HG03039 (cell line): ENCODE measurements at regions not wholly inside any gene's neighbourhood (a gene's known extent, or its start where the extent isn't known, plus 50 kb on each side); places are given as distances from the start of the nearest gene placed in this dataset.
A peak's percentile ranks its signal among the peaks of the same experiment; 100 is the strongest.
"Not testable (repeated sequence)": the region's sequence is repeated elsewhere in the genome, so short reads cannot be mapped to it uniquely, and the experiment has no call there.

Experiments used
- ATAC-seq: cut with Tn5 transposase; IDR thresholded peaks from one replicate; pipeline ENCODE4 v1.9.1; 2021; ENCODE audit warnings: mild to moderate bottlenecking, moderate library complexity; ENCODE audit not compliant: unreplicated experiment

DNA sequence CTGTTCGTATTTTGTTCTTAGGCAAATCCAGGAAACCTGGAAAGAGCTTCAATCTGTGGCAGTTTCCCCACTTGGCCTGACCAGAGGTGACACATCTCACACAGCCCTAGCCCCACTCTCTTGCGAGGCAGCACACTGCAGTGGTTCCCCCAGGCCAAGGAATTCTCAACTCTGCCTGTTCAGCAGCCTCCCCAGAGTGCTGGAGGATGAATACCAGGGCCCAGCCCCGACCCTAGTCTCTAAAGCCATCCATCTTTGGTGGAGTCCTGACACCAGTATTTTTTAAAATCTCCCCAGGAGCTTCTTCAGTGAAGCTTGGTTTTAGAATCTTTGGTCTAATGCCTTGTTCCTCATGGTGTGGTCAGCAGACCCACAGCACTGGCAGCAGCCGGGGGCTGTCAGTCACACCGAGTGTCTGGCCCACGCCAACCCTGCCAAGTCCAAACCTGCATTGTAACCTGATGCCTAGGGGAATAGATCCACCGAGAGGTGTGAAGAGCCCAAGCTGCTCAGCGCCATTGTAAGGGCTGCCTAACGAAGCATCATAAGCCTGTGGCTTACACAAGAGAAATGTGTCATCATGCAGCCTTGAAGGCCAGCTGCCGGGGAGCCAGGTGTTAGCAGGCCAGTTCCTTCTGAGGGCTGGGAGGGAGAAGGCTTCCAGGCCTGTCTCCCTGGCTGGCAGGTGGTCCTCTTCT, 428.7 kb upstream of the ID2 start:
- peak; percentile 70 for ATAC-seq

DNA sequence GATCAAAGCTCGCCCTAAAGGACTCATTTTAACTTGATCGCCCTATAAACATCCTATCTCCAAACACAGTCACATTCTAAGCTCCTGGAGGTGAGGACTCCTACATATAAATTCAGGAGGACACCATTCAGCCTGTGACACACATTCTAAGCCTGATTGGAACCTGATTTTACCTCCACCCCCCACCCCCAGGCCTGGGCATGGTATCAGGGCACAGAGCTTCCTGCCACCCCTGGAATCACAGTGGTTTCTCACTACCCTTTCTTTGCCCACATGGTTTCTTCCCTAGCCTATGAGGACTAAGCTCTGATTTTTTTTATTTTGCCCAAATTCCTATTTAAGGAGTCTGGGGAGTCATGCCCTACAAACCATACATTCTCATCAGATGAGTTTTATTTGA, 428.1 kb upstream of the ID2 start:
- no peak for ATAC-seq

DNA sequence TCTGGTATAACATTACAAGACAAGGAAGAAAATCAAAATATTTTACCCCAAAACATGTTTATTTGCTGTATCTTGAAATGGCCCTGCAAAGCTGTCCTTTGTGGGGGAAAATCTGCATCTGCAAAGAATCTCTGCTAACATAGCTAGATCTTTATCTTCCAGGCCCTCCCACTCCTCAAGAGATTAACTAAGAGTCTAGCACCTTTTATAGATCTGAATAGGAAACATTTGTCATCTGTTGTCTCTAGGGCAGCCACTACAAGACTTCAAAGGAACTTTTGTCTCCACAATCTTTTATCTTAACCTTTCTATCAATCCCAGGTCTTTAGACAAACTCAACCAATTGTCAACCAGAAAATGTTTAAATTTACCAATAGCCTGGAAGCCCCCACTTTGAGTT, 427.6 kb upstream of the ID2 start:
- ATAC-seq = not testable (repeated sequence)

DNA sequence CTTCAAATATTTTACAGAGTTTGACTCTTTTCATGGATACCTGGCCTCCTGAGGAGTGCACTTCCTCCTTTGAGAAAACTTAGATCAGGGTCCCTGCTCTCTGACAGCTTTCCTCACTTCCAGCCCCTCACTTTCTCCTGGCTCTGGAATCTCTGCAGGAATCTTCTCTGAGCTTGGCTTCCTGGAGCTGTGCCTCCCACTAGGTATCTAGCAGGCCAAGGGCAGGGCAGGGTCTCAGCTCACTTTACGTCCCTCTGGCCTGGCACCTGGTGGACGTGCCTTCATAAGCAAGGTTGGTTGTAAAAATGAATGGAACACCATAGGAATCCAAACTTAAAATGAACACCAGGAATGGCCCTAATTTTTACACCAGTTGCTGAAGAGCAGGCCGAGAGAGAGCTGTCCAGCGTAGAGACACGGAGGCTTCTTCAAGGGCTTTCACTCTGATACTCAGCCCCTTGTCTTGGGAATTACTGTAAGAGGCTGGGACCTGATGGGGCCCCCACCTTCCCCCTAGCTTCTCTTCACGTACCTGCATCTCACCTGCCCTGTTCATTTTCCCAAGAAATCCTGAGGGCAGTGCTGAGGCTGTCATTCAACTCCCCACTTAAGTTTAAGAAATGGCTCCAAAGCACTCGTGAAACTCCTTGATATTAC, 426.9 kb upstream of the ID2 start:
- no peak for ATAC-seq

DNA sequence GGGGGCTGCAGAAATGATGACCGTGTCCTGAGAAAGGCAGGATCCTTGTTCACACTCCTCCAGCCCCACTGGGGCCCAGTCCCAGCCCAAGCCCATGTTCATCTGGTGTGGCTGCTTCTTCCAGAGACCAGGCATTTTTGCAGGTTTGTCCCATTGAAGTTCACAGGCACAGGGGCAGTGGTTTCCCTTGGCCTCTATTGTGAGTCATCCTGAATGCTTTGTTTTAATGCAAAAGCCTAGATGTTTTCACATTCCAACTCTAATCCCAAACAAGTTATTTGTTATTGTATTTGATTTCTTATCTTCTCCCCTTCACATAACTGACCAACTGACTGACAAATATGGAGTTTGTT, 426.4 kb upstream of the ID2 start:
- no peak for ATAC-seq

DNA sequence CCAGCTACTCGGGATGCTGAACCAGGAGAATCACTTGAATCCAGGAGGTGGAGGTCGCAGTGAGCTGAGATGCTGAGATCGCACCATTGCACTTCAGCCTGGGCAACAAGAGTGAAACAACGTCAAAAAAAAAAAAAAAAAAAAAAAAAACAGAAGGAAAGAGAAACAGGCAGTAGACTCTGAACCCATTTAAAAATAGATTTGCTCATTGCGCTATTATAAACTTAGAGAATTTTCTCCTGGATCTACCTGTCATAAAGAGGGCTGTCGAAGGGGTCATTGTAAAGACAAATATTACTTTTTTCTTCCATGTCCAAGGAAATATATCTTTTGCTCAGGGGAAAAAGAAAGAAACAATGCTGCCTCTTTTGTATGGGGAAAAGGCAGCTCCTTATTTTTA, 425.0 kb upstream of the ID2 start:
- no peak for ATAC-seq

DNA sequence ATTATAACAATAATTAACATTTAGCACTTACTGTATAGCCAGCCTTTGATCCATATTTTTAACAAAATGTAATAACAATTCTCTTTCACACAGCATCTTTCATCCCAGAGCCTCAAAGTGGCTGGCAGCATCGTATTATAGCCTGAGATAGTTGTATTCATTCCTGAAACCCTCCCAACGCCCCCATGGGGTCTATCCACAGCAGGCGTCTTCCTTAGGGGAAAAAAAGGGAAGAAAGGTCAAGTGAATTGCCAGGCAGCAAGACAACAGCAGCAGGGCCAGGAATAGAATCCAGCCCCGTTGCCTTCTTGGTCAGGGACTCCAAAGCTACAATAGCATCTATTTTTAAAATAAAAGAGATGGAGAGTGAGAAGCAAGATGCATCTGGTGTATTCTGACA, 424.4 kb upstream of the ID2 start:
- ATAC-seq = no peak

DNA sequence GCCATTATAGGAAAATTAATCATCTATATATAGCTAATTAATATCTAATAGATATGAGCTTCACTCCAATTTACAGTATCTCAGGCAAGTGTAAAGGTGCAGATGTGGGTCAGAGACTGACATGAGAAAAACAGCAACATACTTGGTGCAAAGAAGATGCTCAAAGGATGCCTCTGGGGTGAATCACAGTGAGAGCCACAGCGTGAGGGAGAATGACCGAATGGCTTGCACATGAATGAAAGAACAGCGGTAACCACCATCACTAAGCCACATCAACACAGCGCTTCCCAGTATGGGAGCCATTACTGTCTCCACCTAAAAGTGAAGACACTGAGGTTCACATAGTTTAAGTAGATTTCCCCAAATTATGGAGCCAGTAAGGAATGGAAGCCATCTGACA, 423.4 kb upstream of the ID2 start:
- ATAC-seq = no peak

DNA sequence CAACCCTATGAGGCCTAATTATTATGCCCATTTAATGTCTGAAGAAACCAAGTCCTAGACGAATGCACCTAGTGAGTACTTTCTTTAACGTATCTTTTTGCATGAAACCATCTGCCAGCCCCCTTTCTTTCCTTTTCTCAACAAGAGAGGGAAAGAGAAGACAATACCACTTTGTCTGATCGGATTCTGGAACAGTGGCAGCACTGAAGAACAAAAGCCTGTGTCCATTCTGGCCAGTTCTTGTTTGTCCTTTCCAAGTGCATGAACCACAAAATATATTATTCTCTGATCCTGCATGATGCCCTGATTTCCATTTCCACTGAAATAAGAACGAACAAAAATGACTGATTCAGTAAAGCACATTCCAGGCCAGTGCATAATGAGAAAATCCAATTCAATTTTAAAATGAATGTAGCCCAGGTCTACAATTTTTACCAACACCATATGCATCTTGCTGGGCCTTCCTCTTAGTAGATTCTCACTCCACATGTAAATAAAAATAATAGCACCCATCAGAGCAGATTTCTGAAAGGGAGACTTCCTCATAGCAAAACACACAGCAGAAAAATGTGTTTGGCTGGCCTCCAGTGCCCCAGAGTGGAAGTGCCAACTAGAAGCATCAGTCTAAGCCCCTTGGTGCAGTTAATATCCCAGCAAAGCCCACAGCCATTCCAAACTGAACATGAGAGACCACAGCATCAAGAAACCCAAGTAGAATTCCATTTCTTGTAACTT, 422.6 kb upstream of the ID2 start:
- ATAC-seq = no peak

DNA sequence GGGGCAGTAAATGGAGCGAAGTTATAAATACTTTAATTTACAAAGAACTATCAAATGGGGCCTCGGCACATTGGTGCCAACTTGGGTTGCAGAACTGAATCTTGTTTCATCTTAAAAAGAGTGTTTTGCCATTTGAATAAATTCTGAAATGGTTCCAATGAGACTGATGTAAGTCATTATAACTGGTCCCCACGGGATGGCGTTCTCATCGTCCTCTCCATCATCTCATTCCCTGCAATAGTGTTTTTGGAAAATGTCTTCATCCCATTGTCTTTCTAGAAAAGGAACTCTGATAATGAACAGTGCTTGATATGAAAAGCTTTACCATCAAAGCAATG, 422.0 kb upstream of the ID2 start:
- ATAC-seq = no peak

DNA sequence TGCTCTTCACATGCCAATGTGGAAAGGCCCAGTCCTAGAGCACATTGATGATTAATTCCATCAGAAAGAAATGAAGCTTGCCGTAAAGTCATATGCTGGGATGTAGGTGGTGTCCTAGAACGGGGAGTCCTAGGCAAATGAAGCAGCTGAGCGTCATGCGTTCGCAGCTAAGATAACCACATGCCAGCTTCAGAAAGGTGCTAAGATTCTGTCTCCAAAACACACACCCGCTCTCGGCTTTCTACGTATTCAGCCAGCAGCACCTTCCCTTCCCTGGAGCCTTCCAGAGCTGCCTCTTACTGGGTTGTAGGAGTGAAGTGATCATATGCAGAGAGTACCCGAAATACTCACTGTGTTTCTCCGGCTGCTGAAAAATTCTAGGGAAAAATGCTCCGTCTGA, 421.6 kb upstream of the ID2 start:
- ATAC-seq = no peak

DNA sequence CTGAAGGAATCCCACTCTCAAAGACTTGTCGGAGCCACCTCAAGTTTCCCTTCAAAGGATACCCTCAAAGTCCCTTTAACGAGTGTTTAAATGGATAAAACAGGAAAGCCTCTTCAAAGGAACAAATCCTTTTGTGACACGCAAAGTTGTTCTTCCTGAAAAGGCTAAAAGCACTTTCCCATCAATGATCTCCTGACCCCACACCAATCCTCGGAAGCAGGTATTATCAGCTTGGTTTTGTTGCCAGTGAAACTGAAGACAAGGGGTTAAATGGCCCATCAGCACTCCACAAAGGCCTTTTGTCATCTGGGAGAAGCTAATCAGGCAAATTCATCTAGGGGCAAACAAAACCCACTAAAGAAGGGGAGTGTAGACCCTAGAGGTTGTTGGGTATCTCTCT, 418.0 kb upstream of the ID2 start:
- ATAC-seq = no peak

DNA sequence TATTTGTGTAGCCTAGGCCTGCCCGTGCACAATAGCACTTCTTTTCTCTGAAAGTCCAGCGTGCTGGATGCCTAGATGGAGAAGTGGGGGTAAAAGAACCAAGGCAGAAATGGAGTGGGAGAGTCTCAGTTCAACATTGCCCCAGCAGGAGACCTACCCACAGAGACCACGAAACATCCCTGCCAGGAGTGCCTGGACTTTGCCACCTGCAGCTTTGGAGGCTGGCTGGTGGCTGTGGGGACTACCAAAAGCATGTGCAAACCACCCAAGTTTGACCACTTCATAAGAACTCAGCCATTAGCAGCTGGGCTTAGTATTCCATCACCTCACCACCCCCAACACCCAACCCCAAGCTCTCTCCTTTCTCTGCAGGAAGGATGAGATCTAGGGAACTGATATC, 416.9 kb upstream of the ID2 start:
- ATAC-seq = no peak

DNA sequence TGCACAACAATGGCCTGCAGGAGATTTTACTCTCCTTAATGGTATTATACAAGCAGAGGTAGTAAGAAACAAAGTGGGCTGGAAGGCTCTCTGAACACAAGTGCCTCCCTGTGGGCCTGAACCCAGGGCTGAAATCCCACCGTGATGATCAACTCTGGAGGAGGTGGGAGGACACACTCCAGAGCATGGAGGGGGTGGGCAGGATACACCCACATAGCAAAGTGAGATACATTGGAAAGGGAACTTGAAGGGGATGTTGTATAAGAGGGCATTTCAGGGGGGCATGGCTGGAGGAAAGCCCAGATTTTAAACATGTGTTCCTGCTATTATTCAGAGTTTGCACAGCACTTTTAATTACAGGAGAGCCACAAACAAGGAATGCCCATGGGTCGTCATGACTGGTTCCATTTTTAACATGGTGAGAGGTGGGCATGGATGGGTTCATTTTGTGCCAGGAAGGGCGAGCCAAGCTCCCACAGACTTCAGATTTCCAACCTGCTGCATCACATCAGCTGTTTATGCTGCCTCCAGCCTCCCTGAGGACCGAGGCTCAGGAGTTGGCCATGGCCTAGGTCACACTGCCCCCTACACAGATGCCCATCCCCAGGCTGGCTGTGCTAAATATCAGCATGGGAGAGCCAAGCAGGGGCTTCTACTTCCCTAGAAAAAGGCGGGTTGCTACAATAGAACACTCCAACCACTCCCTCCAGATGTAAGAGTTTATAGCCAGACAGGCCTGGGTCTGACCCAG, 416.2 kb upstream of the ID2 start:
- ATAC-seq = no peak

DNA sequence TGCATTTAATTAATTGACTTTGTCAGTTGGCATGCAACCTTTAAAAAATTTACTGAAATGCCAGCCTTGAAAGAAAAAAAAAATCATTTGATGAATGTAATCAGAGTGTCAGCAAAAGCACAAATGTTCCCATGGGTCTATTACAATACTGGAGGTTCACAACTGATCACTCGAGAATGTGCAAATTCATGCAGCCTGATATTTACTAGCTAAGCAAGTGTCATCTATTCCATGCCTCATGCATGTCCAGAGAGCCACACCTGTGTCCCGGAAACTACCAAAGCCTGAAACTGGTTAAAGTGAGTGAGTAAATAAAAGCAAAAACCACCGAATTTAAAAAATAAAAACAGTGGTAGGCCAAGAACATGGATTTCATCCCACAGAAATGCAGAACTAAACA, 415.3 kb upstream of the ID2 start:
- ATAC-seq = no peak

DNA sequence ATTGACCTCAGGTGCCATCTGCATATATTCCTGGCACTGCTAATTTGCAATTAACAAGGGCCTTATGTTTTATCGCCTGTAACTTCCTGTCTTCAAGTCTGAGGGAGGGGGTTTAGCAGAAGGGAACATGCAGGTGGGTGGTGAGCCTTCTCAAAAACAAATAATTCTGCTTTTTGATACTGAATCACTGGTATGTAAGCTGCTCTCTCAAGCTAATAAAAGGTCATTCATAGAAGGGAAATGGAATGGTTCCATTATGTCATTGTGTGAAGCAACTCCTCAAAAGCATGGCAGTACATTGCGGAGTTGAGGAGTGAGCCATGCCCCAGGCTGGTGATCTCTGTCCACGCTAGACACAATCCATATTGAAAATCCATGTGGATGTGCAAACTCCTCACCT, 414.8 kb upstream of the ID2 start:
- ATAC-seq = no peak

DNA sequence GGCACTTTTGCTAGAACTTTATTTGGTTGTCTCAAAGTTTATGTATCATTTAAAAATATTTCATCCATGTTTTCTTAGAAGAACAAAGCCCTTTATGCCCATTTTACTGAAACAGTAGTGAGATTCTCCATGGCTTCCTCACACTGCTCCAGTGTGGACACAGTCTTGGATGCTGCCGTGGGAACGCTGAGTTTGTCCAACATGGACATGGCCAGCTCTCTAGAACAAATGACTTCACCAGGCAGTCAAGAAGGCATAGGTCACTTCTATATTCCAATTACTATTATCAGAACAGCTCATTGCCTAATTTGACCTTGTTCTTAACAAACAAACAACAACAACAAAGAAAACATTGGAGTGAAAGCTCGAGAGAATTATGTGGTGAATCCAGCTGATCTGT, 414.1 kb upstream of the ID2 start:
- ATAC-seq = no peak

DNA sequence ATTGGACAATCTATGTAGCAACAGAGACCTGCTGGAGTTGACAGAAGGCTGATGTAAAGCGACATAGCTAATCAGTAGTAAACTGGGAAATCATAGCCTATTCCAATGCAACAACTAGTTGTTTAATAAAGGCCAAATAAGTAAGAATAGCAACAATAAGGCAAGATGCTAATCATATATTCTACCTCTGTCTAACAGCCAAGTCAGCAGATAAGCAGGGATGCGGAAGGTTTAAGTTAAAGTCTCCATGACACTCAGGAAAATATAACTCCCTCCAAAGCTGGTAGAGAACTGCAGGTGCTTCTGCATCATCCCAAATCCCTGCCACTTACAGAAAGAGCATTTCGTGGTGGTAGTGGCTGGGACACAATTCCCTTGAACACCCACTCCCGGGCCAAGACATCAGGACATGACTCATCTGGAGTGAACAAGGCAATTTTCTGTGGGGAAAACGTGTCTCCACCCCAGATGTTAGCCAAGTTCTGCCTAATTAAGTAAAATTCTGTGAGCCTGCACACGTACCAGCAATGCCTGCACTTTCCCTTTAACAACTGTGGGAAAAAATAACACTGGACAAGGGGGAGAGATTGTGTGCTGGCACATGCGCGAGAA, 413.6 kb upstream of the ID2 start:
- no peak for ATAC-seq

DNA sequence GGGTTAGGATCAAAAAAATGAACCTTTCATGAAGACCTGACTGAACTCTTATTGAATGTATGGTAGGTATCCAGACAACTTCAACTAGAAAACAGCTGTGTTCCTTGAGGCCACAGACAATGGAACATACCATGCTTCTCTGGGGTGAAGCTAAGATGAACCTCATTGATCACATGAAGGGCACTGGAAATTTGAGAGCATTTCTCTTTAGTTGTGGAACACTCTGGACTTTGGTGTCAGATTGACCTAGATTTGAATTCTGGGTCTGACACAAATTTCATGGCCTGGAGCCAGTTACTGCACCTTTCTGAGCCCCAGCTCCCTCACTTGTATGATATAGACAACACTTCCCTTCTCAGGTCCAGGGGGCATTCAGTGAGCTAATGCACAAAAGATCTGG, 411.2 kb upstream of the ID2 start:
- ATAC-seq = no peak

DNA sequence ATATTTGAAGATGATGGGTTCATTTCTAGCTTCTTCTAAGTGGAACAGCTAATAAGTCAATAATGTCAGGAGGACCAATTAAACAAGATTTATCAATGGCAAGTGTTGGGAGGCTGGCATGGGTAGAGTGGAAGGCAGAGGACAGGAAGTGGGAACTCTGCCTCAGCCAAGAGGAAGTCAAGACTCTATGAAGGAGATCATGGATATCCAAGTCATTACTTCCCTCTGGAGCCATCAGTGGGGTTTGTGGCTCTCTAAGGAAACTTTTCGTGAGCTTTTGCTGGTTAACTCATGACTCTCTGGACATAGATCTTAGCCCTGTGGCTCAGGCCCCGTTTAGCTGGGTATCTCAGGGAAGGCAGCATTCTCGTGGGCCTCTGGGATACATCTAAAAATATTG, 410.4 kb upstream of the ID2 start:
- ATAC-seq = no peak

DNA sequence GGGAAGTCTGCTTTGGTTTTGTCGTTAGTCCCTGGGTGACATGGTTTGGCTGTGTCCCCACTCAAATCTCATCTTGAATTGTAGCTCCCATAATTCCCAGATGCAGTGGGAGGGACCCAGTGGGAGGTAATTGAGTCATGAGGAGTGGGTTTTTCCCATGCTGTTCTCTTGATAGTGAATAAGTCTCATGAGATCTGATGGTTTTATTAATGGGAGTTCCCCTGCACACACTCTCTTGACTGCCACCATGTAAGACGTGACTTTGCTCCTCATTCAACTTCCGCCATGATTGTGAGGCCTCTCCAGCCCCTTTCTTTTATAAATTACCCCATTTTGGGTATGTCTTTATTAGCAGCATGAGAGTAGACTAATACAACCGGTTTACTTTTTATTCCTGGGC, 405.8 kb upstream of the ID2 start:
- no peak for ATAC-seq
